Activated T-helper 2 cell treated with anti-CD3 and anti-CD28 coated beads, Interferon-gamma antibody, Interleukin-2, Interleukin-4, amounts not matched to agents 10 μg/mL and 5 μg/mL and 100 μg/mL, durations not matched to agents 14 hours and 24 hours and 36 hours (primary cell): ENCODE measurements at regions not wholly inside any gene's neighbourhood (a gene's known extent, or its start where the extent isn't known, plus 50 kb on each side); places are given as distances from the start of the nearest gene placed in this dataset.

Experiments used
- DNase-seq: peaks from one replicate; pipeline ENCODE4 v3.0.0; 2021; ENCODE audit warnings: low spot score
- H3K27ac Mint-ChIP-seq: one replicate; pipeline ENCODE4 v1.8.0; 2021; ENCODE audit warnings: mixed read lengths
- H3K27me3 Mint-ChIP-seq: one replicate; pipeline ENCODE4 v1.8.0; 2021; ENCODE audit warnings: low read depth, mixed read lengths
- H3K36me3 Mint-ChIP-seq: one replicate; pipeline ENCODE4 v1.8.0; 2021; ENCODE audit warnings: low read depth, mixed read lengths
- H3K4me1 Mint-ChIP-seq: one replicate; pipeline ENCODE4 v1.8.0; 2021; ENCODE audit warnings: low read depth, mixed read lengths
- H3K4me3 Mint-ChIP-seq: one replicate; pipeline ENCODE4 v1.8.0; 2021; ENCODE audit warnings: low read depth, mild to moderate bottlenecking, moderate library complexity, mixed read lengths
- H3K9me3 Mint-ChIP-seq: one replicate; pipeline ENCODE4 v1.8.0; 2021; ENCODE audit warnings: mixed read lengths
- intact Hi-C: fragments of 100-400 bp; cut with micrococcal nuclease; formaldehyde crosslinking; loops from one replicate; pipeline ENCODE4 v1.15.1; 2023

DNA sequence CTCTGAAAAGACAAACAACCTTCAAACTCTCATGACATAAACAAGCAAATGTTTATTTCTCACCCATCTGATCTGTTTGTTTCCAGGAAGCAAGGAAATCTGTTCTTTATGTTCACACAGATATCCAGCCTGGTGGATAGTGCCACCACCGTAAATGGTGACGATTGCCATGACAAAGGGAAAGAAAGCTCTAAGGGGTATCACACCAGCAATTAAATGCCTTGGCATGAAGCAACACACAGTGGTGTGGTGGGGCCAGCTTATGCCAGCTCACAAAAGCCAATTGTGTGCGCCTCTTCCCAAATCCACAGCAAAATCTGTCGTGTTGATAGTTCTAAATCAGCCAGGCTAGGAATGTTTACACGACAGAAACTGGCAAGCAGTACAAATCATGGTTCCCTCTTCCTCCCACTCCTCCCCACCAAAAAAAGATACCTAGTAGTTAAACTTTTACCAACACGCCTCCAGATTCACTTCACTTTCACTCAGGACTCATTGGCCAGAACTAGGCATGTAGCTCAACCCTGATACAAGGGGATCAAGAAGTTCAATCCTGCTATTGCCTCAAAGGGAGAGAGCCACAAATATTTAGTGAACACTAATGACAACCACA lies 189.2 kb upstream of the SLCO3A1 start:
- Mint-ChIP-seq H3K36me3 (no peaks in the 10 kb centered on the region), H3K27me3 (peaks cover 9% of the 10 kb centered on the region), H3K4me1 (peaks cover 4% of the 10 kb centered on the region), H3K27ac (no peak overlapping the region), H3K9me3 (no peaks in the 10 kb centered on the region), H3K4me3 (no peak overlapping the region)
- DNase-seq, result no peak
- intact Hi-C loops, result no loop called here

DNA sequence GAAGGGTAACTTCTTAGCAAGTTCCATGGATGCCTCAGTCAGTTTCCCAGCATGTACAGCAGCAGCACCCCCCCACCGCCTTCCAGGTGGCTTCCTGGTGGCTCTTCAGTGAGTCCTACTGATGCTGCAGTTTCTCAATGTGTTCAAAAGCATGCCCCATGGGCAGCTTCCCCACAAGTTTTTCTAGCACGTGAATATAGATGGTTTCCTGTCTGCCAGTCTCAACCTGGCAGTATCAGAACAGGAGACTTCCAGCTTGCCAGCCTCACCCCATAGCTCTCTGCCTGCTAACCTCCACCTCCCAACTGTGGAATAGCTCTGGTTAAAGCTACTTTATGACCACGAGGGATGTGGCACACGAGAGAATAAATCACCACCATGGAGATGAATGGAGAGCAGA lies 188.3 kb upstream of the SLCO3A1 start:
- H3K27ac Mint-ChIP-seq, result no peak overlapping the region
- peaks cover 2% of the 10 kb centered on the region for H3K4me1 Mint-ChIP-seq
- no peak for DNase-seq
- peaks cover 5% of the 10 kb centered on the region for H3K27me3 Mint-ChIP-seq
- H3K36me3 Mint-ChIP-seq, result no peaks in the 10 kb centered on the region
- no peak overlapping the region for H3K4me3 Mint-ChIP-seq
- H3K9me3 Mint-ChIP-seq, result no peaks in the 10 kb centered on the region
- intact Hi-C loops, result no loop called here

DNA sequence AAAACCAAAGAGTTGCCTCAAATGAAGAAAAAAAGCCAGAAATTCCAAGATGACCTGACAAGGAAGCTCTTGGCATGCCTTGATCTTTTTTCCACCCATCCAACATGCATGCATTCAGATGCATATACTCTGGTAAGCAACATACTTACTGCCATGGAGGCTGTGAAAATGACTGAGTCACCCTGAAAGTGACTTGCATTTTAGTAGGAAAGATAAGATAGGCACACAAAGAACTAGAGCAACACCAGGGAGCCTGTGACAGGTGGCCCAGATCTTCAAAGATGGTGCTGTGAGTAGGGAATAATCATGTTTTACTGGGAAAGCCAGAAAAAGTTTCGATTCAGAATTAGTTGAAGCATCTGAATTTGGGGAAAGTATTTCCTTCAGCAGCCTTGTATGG lies 185.1 kb upstream of the SLCO3A1 start:
- Mint-ChIP-seq H3K27me3 (peaks cover 6% of the 10 kb centered on the region), H3K4me1 (no peaks in the 10 kb centered on the region)
- intact Hi-C loops, result no loop called here

DNA sequence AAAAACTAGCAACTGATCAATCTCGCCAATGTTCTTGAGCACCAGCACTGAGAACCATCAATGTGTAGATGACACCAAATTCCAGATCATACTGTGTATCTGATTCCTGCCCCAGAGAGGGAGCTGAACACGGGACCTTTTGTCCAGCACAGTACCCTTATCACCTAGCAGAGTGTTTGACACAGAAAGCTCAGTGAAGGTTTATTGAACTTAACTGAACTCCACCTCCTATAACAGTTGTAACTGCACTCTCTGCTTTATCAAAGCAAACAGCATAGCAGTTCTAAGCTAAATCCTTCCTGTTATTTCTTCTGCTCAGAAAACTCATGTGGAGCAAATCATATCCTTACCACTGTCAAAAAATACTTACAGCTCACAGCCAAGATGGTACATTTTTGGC lies 183.4 kb upstream of the SLCO3A1 start:
- Mint-ChIP-seq H3K36me3 (no peaks in the 10 kb centered on the region), H3K4me1 (no peaks in the 10 kb centered on the region), H3K27me3 (peaks cover 10% of the 10 kb centered on the region), H3K9me3 (peaks cover 8% of the 10 kb centered on the region), H3K27ac (no peak overlapping the region), H3K4me3 (no peak overlapping the region)
- DNase-seq, result no peak
- intact Hi-C loops, result no loop called here

More for the DNA sequence above, 185.1 kb upstream of the SLCO3A1 start:
- Mint-ChIP-seq H3K36me3 (no peaks in the 10 kb centered on the region), H3K9me3 (no peaks in the 10 kb centered on the region), H3K4me3 (no peak overlapping the region), H3K27ac (no peak overlapping the region)
- DNase-seq, result no peak

DNA sequence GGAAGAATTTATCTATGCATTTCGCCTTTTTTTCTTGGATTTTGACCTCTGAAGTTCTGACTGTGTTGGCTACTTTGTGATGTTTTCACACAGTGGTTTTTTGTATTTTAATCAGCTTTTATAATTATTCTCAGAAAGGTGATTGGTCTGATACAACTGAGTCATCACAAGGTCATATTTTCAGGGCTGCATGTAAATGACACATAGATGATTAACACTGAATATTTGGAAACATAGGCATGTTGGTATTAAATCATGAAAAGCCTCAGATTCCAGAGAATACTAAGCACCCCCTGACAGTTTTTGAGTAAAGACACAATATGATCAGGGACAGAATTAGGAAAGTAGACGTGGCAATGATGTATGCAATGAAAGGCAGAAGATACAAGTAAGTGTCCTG lies 175.5 kb upstream of the SLCO3A1 start:
- H3K36me3 Mint-ChIP-seq, result no peaks in the 10 kb centered on the region
- intact Hi-C loops, result no loop called here
- no peaks in the 10 kb centered on the region for H3K4me1 Mint-ChIP-seq
- no peak overlapping the region for H3K27ac Mint-ChIP-seq
- peaks cover 8% of the 10 kb centered on the region for H3K9me3 Mint-ChIP-seq
- H3K27me3 Mint-ChIP-seq, result peaks cover 15% of the 10 kb centered on the region
- DNase-seq, result no peak
- no peak overlapping the region for H3K4me3 Mint-ChIP-seq

DNA sequence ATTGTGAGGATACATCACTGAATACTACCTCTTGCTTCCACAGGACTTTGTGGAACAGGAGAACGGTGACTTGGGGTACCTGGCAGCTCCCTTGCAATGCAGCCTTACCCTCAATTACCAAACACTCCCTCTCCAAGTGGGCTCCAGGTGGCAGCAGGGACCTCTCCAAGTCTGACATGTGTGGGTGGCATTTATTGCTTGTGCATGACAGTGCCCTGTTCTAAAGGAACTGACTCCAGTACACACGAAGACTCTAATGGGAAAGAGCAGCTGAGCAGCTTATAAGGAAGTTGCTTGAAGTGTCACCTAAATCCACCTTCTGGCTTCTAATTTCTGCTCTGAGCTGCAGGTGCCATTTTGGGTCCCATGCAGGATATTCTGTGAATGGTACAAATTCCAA lies 174.1 kb upstream of the SLCO3A1 start:
- no peaks in the 10 kb centered on the region for H3K4me1 Mint-ChIP-seq
- H3K4me3 Mint-ChIP-seq, result no peak overlapping the region
- intact Hi-C loops, result no loop called here
- H3K36me3 Mint-ChIP-seq, result no peaks in the 10 kb centered on the region
- DNase-seq, result no peak
- H3K9me3 Mint-ChIP-seq, result peaks cover 7% of the 10 kb centered on the region
- H3K27me3 Mint-ChIP-seq, result peaks cover 20% of the 10 kb centered on the region
- H3K27ac Mint-ChIP-seq, result no peak overlapping the region

DNA sequence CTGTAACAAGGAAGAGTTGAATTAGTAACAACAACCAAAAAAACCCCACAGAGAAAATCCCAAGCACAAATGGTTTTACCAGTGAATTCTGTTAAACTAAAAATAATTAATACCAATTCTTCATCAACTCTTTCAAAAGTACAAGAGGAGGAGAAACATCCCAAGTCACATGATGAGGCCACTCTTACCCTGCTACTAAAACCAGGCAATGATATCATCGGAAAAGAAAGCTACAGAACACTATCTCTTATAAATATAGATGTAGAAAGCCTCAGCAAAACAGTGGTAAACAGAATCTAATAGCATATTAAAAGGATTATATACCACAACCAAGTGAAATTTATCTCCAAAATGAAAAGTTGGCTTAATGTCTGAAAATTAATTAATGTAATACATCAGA lies 168.1 kb upstream of the SLCO3A1 start:
- no peak for DNase-seq
- Mint-ChIP-seq H3K27me3 (peaks cover 28% of the 10 kb centered on the region), H3K4me3 (no peak overlapping the region), H3K27ac (no peak overlapping the region), H3K4me1 (no peaks in the 10 kb centered on the region), H3K9me3 (no peaks in the 10 kb centered on the region), H3K36me3 (no peaks in the 10 kb centered on the region)
- intact Hi-C loops, result no loop called here

DNA sequence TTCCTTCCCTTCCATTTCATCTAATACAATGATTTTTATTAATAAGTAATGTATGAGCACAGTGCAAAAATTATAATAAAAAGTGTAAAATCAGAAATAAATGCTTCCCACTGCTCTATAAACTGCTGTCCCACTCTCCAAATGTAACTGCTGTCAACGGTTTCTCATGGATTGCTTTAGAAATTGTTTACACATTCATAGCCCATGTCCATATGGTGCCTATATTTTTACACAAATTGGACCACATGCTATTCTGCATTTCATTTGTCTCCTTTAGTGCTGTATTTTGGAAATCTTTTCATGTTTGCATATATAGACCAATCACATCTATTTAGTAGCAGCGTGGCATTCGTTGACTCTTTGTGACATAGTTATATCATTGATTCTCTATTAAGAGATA lies 164.7 kb upstream of the SLCO3A1 start:
- no peak overlapping the region for H3K27ac Mint-ChIP-seq
- intact Hi-C loops, result no loop called here
- peaks cover 17% of the 10 kb centered on the region for H3K27me3 Mint-ChIP-seq
- H3K4me1 Mint-ChIP-seq, result no peaks in the 10 kb centered on the region
- H3K36me3 Mint-ChIP-seq, result no peaks in the 10 kb centered on the region
- DNase-seq, result no peak
- H3K9me3 Mint-ChIP-seq, result no peaks in the 10 kb centered on the region
- H3K4me3 Mint-ChIP-seq, result no peak overlapping the region

DNA sequence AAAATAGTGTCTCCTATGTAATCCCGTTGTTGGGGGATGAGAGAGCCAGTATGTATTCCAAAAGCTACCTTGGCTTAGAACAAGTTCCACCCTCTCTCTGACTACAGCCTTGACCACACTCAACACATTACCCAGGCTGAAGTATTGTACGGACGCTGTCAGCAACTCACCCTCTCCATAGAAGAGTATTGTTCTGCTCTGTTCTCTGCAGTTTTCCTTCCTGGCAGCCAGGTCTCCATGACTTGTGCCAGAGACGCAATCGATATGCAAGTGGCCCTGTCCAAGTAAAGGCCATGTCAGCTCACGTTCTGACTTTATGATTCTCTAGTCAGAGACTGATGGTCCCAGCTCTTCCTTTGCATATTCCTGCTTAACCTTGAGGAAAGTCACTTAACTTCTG lies 164.1 kb upstream of the SLCO3A1 start:
- H3K27me3 Mint-ChIP-seq, result peaks cover 15% of the 10 kb centered on the region
- no peaks in the 10 kb centered on the region for H3K9me3 Mint-ChIP-seq
- no peak overlapping the region for H3K27ac Mint-ChIP-seq
- no peaks in the 10 kb centered on the region for H3K4me1 Mint-ChIP-seq
- intact Hi-C loops, result no loop called here
- H3K4me3 Mint-ChIP-seq, result no peak overlapping the region
- no peak for DNase-seq
- H3K36me3 Mint-ChIP-seq, result no peaks in the 10 kb centered on the region

DNA sequence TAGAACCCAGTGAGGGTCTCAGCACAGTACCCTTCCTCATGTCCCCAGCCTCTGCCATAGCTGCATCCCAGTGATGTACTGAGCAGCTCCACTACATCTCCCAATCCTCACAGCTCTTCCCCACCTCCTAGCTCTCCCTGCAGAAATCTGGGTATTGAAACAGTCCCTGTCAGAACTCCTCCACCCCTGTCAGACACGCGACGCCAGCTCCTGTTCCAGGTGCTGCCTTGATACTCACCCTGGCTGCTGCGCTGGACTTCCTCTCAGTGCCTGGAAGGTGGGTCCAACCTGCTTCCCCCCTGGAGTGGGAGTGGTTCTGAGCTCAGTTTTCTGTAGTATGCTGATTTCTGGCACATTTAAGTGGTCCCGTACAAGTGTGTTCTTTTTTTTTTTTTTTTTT lies 160.9 kb upstream of the SLCO3A1 start:
- Mint-ChIP-seq H3K4me1 (no peaks in the 10 kb centered on the region), H3K27ac (no peak overlapping the region), H3K36me3 (no peaks in the 10 kb centered on the region), H3K27me3 (peaks cover 3% of the 10 kb centered on the region), H3K9me3 (no peaks in the 10 kb centered on the region), H3K4me3 (no peak overlapping the region)
- DNase-seq, result no peak
- intact Hi-C loops, result no loop called here

DNA sequence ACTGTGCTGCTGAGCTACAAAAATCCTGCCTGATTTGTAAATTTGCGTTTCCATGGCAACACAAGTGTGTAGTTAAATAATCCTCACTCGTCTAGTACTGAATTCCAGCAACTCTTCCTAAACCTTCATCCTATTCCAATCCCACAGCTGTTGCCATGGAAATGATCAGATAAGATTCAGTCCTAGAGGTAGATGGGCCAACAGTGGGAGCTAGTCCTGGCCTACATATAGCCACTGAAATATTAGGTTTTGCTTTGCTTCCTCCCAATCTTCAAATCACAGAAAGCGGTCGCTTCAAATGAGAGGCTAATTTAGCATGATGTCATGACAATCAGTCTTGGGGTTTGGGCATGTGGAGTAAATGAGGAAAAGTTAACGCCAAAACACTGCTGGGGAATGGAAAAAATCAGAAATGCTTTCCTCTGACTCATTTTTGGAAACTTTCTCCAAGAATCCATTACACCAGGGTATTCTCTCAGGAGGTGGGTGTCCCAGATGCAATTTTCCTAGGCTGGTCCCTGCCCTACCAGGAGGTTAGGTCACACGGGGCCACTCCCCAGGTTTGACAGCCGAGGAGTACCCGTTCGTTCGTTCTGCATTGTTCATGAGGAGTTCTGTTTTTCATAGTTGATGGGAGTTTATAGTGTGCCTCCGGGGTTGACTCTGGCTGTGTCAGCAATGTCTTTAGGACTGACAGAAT lies 159.2 kb upstream of the SLCO3A1 start:
- Mint-ChIP-seq H3K27me3 (peaks cover 2% of the 10 kb centered on the region), H3K36me3 (no peaks in the 10 kb centered on the region), H3K27ac (no peak overlapping the region), H3K4me3 (no peak overlapping the region), H3K9me3 (no peaks in the 10 kb centered on the region), H3K4me1 (no peaks in the 10 kb centered on the region)
- intact Hi-C loops, result no loop called here
- no peak for DNase-seq

DNA sequence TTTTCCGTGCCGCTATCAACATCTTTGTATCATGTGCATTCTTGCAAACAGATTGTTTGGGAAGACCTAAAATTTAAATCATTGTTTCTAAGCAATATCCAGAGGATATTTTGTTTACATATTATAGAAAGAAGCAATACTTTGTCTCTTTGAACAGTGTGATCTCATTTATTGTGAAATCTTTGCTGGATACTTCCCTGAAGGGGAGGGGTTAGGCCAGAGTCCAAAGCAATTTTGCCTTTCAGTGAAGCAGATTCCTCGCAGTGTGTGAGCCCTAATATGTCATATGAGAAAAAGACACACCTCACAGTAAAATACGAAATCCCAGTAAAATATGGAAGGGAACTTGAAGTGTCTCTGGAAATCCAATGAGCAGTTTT lies 158.7 kb upstream of the SLCO3A1 start:
- Mint-ChIP-seq H3K9me3 (no peaks in the 10 kb centered on the region), H3K27ac (no peak overlapping the region), H3K27me3 (no peaks in the 10 kb centered on the region), H3K4me3 (no peak overlapping the region), H3K36me3 (no peaks in the 10 kb centered on the region), H3K4me1 (no peaks in the 10 kb centered on the region)
- no peak for DNase-seq
- intact Hi-C loops, result no loop called here

DNA sequence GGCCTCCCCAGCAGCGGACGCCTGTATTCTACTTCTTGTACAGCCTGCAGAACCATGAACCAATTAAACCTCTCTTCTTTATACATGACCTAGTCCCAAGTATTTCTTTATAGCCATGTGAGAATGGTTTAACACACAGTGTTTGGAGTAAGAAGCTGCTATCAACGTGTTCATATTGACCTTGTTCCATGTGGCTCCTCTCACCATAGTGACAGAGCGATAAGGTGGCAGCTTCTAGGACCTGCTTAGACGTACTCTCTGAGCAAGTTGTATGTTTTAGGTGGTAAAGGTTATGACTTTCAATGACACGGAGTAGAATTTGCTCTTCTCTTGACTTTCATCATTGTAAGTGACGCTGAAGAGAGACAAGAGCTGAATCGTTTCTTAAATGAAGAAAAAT lies 157.7 kb upstream of the SLCO3A1 start:
- Mint-ChIP-seq H3K9me3 (no peaks in the 10 kb centered on the region), H3K4me1 (no peaks in the 10 kb centered on the region), H3K27ac (no peak overlapping the region), H3K27me3 (no peaks in the 10 kb centered on the region), H3K4me3 (no peak overlapping the region), H3K36me3 (no peaks in the 10 kb centered on the region)
- intact Hi-C loops, result no loop called here
- DNase-seq, result no peak

DNA sequence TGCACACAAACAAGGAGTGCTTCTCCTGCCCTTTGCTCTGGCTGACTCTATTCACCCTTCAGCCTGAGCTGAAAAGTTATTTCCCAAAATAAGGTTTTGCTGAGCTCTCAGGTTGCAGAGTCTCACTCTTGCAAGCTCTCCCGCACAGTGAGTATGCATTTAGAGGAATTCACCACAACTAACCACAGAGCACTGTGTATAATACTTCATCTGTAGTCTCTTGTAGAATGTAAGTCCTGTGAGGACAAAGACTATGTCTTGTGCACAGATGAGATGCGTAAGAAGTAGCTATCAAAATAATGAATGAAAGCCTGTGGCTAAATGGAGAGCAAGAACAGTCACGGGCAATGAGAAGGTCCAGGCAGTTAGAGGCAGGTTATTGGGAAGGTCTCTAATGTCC lies 156.5 kb upstream of the SLCO3A1 start:
- Mint-ChIP-seq H3K4me1 (no peaks in the 10 kb centered on the region), H3K36me3 (no peaks in the 10 kb centered on the region), H3K27me3 (peaks cover 2% of the 10 kb centered on the region), H3K4me3 (no peak overlapping the region), H3K9me3 (no peaks in the 10 kb centered on the region), H3K27ac (no peak overlapping the region)
- intact Hi-C loops, result no loop called here
- DNase-seq, result no peak
